ENCODE measurements at regions not wholly inside any gene's neighbourhood (a gene's known extent, or its start where the extent isn't known, plus 50 kb on each side); places are given as distances from the start of the nearest gene placed in this dataset.

GRCh38 chr12:90576707-90577106, 378.3 kb downstream of the CCER1 start (continued):
- TF ChIP-seq REST (IDR thresholded peaks at IDR 0.05) (no peak), JUND (IDR thresholded peaks at IDR 0.05) (no peak), EGR1 (IDR thresholded peaks at IDR 0.05; ENCODE audit: low read depth in 2 of 2) (no peak)

- Histone ChIP-seq H3K4me3 (ENCODE audit: low read depth in 1 of 3, low read length in 3 of 3) (no peak overlapping the region), H3K27me3 (ENCODE audit: control insufficient read depth in 4 of 4, insufficient read depth in 4 of 4, low read length in 3 of 4) (no peaks in the 10 kb centered on the region), H3K9me3 (ENCODE audit: control insufficient read depth in 4 of 4, low read length in 3 of 4) (no peaks in the 10 kb centered on the region), H3K9ac (ENCODE audit: low read depth in 1 of 2, low read length in 2 of 2) (no peak overlapping the region), H3K36me3 (ENCODE audit: control insufficient read depth in 4 of 4, insufficient read depth in 3 of 4, low read depth in 1 of 4, low read length in 3 of 4) (no peaks in the 10 kb centered on the region), H3K27ac (ENCODE audit: low read depth in 1 of 2, low read length in 2 of 2) (no peak overlapping the region), H3K4me1 (ENCODE audit: control insufficient read depth in 4 of 4, insufficient read depth in 4 of 4, low read length in 3 of 4) (no peaks in the 10 kb centered on the region)
- WGBS = 85% methylated on average over 2 of the region's 2 CpGs
- TF ChIP-seq REST (IDR thresholded peaks at IDR 0.05) = no peak
- TF ChIP-seq FOXA2 (IDR thresholded peaks at IDR 0.05) = no peak
- TF ChIP-seq HNF4G (IDR thresholded peaks at IDR 0.05) = no peak
- TF ChIP-seq GABPA (IDR thresholded peaks at IDR 0.05 in 1 of 2, conservative IDR thresholded peaks at IDR 0.05 in 1 of 2) = no peak
- TF ChIP-seq RAD21 (IDR thresholded peaks at IDR 0.05) = no peak
- no peak for TF ChIP-seq HNF4A (conservative IDR thresholded peaks at IDR 0.05)
- TF ChIP-seq ATF3 (IDR thresholded peaks at IDR 0.05) = no peak
- no peak for DNase-seq (ENCODE audit: low spot score)
Measured at GRCh38 chr12:90575995-90576394, 379.0 kb downstream of the CCER1 start.

- H3K4me1 ChIP-seq (ENCODE audit: control insufficient read depth in 4 of 4, insufficient read depth in 4 of 4, low read length in 3 of 4) = no peaks in the 10 kb centered on the region
- WGBS = 83% methylated on average over 2 of the region's 2 CpGs
- no peak overlapping the region for H3K27ac ChIP-seq (ENCODE audit: low read depth in 1 of 2, low read length in 2 of 2)
- H3K9ac ChIP-seq (ENCODE audit: low read depth in 1 of 2, low read length in 2 of 2) = no peak overlapping the region
- H3K4me3 ChIP-seq (ENCODE audit: low read depth in 1 of 3, low read length in 3 of 3) = no peak overlapping the region
- TF ChIP-seq SP1 (IDR thresholded peaks at IDR 0.05) = no peak
- TF ChIP-seq GABPA (IDR thresholded peaks at IDR 0.05 in 1 of 2, conservative IDR thresholded peaks at IDR 0.05 in 1 of 2) = no peak
- no peak for TF ChIP-seq FOXA1 (IDR thresholded peaks at IDR 0.05)
- TF ChIP-seq HNF4G (IDR thresholded peaks at IDR 0.05) = no peak
- TF ChIP-seq ZBTB33 (IDR thresholded peaks at IDR 0.05) = no peak
- no peak for TF ChIP-seq NR2F2 (IDR thresholded peaks at IDR 0.05)
- no peak for TF ChIP-seq TAF1 (conservative IDR thresholded peaks at IDR 0.05)
- no peak for TF ChIP-seq CTCF (IDR thresholded peaks at IDR 0.05; ENCODE audit: low read depth, low read length, missing input control)
- no peak for TF ChIP-seq ATF3 (IDR thresholded peaks at IDR 0.05)
- no peak for TF ChIP-seq REST (IDR thresholded peaks at IDR 0.05)
- no peaks in the 10 kb centered on the region for H3K9me3 ChIP-seq (ENCODE audit: control insufficient read depth in 4 of 4, low read length in 3 of 4)
- H3K27me3 ChIP-seq (ENCODE audit: control insufficient read depth in 4 of 4, insufficient read depth in 4 of 4, low read length in 3 of 4) = no peaks in the 10 kb centered on the region
- DNase-seq (ENCODE audit: low spot score) = no peak
- no peaks in the 10 kb centered on the region for H3K36me3 ChIP-seq (ENCODE audit: control insufficient read depth in 4 of 4, insufficient read depth in 3 of 4, low read depth in 1 of 4, low read length in 3 of 4)
Measured at GRCh38 chr12:90574676-90575075, 380.3 kb downstream of the CCER1 start.
